A549 (cell line): ENCODE measurements at regions not wholly inside any gene's neighbourhood (a gene's known extent, or its start where the extent isn't known, plus 50 kb on each side); places are given as distances from the start of the nearest gene placed in this dataset.

Source experiments
- ATAC-seq, 2 experiments: fragments of 200-7000 bp in 1 of 2; fragments of >200 bp in 1 of 2; cut with Nextera tagmentation in 1 of 2; cut with Tn5 transposase in 1 of 2; 3 replicates each; pipeline versions ENCODE4 v1.8.0 to v1.9.1; 2018 to 2020; ENCODE audit warnings: mild to moderate bottlenecking in 1 of 2, moderate library complexity in 1 of 2
- CTCF ChIA-PET: fragments of 300-600 bp; sonication (Branson Sonifier 250); formaldehyde crosslinking; extraction: SDS; loops from one replicate; lab custom pipeline; 2021; ENCODE audit warnings: antibody characterized with exemption, inconsistent platforms; lab: Yijun Ruan, JAX
- POLR2A ChIA-PET: fragments of 350-600 bp; formaldehyde crosslinking; extraction: SDS; loops from one replicate; lab custom pipeline; 2021; ENCODE audit warnings: antibody characterized with exemption, inconsistent platforms; lab: Yijun Ruan, JAX
- DNase-seq, 2 experiments: peaks; one replicate each; pipeline versions ENCODE4 v3.0.0 to v3.0.0-alpha.2; 2011 to 2016; ENCODE audit warnings: low read depth in 1 of 2, low spot score in 1 of 2
- FAIRE-seq: peaks from 2 replicates; lab custom pipeline; 2011; peaks lifted over from hg19 to GRCh38; lab: Jason Lieb, UNC
- H3K27ac ChIP-seq, 2 experiments: fragments of >200 bp; sonication (Bioruptor Twin); formaldehyde crosslinking; 3 replicates each; pipeline ENCODE4 v1.5.1; 2016 to 2017
- H3K4me1 ChIP-seq: fragments of >200 bp; sonication (Bioruptor Twin); formaldehyde crosslinking; 3 replicates; pipeline ENCODE4 v1.6.1; 2016
- H3K4me2 ChIP-seq: fragments of >200 bp; sonication (Bioruptor Twin); formaldehyde crosslinking; 3 replicates; pipeline ENCODE4 v1.6.1; 2016
- H3K4me3 ChIP-seq: fragments of >200 bp; sonication (Bioruptor Twin); formaldehyde crosslinking; 3 replicates; pipeline ENCODE4 v1.5.1; 2016
- H3K9me3 ChIP-seq: fragments of >200 bp; sonication (Bioruptor Twin); formaldehyde crosslinking; 3 replicates; pipeline ENCODE4 v1.6.1; 2016
- ATOH8 ChIP-seq: fragments of 250-450 bp; sonication (Bioruptor Pico); IDR thresholded peaks from 2 replicates; pipeline ENCODE4 v1.5.0; 2020; ENCODE audit warnings: low read depth, mild to moderate bottlenecking, moderate library complexity
- CHD4 ChIP-seq: fragments of 200-600 bp; sonication (generic); IDR thresholded peaks from 2 replicates; pipeline ENCODE4 v1.6.1; 2016; ENCODE audit warnings: antibody characterized with exemption, mild to moderate bottlenecking, borderline replicate concordance
- E2F6 ChIP-seq: IDR thresholded peaks from 2 replicates; pipeline ENCODE4 v1.6.1; 2012; ENCODE audit warnings: low read depth, borderline replicate concordance
- FOSB ChIP-seq: fragments of 250-450 bp; sonication (Bioruptor Pico); IDR thresholded peaks from 2 replicates; pipeline ENCODE4 v1.5.0; 2020; ENCODE audit warnings: mild to moderate bottlenecking, moderate library complexity
- GATA3 ChIP-seq: IDR thresholded peaks from 2 replicates; pipeline ENCODE4 v1.6.1; 2012; ENCODE audit warnings: borderline replicate concordance
- HEYL ChIP-seq: fragments of 250-450 bp; sonication (Bioruptor Pico); IDR thresholded peaks from 2 replicates; pipeline ENCODE4 v1.8.0; 2021; ENCODE audit warnings: mild to moderate bottlenecking, moderate library complexity
- HOXB5 ChIP-seq: fragments of 250-450 bp; sonication (Bioruptor Pico); IDR thresholded peaks from 2 replicates; pipeline ENCODE4 v1.5.0; 2020; ENCODE audit warnings: mild to moderate bottlenecking, moderate library complexity
- KDM1A ChIP-seq: fragments of 200-600 bp; sonication (generic); IDR thresholded peaks from 2 replicates; pipeline ENCODE4 v1.6.1; 2016; ENCODE audit warnings: low read depth, mild to moderate bottlenecking
- KDM5A ChIP-seq: fragments of 200-600 bp; sonication (generic); IDR thresholded peaks from 2 replicates; pipeline ENCODE4 v1.6.1; 2016; ENCODE audit warnings: antibody characterized with exemption, mild to moderate bottlenecking
- MAFK ChIP-seq: fragments of 450-650 bp; IDR thresholded peaks from 2 replicates; pipeline ENCODE4 v1.6.1; 2014; ENCODE audit not compliant: partially characterized antibody
- MAZ ChIP-seq: fragments of 150-350 bp; IDR thresholded peaks from 2 replicates; pipeline ENCODE4 v1.6.1; 2014; ENCODE audit warnings: antibody characterized with exemption, low read depth, low read length, borderline replicate concordance
- RAD21 ChIP-seq, 2 experiments: fragments of >200 bp in 1 of 2; sonication (Bioruptor Twin) in 1 of 2; formaldehyde crosslinking in 1 of 2; IDR thresholded peaks in 1 of 2; conservative IDR thresholded peaks in 1 of 2; 2 replicates in 1 of 2; 3 replicates in 1 of 2; pipeline ENCODE4 v1.6.1; 2012 to 2018; ENCODE audit warnings: inconsistent platforms in 1 of 2
- RCOR1 ChIP-seq: fragments of 150-350 bp; IDR thresholded peaks from 2 replicates; pipeline ENCODE4 v1.6.1; 2014; ENCODE audit warnings: antibody characterized with exemption, low read length, low read depth
- ZC3H11A ChIP-seq: fragments of 450-650 bp; IDR thresholded peaks from 2 replicates; pipeline ENCODE4 v1.6.1; 2014; ENCODE audit warnings: antibody characterized with exemption, mild to moderate bottlenecking
- WGBS: methylation state at CpG from one replicate; pipeline ENCODE4 v1.1.6; 2017; ENCODE audit errors: missing lambda C conversion rate; 5-methylcytosine and 5-hydroxymethylcytosine counted together
- TF ChIP-seq, protein P1 (sequence below): fragments of >200 bp; sonication (Bioruptor Twin); formaldehyde crosslinking; IDR thresholded peaks from 3 replicates; pipeline ENCODE4 v1.5.1; 2016
- TF ChIP-seq, protein P2 (sequence below): fragments of >200 bp; sonication (Bioruptor Twin); formaldehyde crosslinking; IDR thresholded peaks from 2 replicates; pipeline ENCODE4 v1.6.1; 2016

GRCh38 chr6:8879334-8879733 lies 444.0 kb upstream of the SLC35B3 start:
- no peak overlapping the region for H3K4me3 ChIP-seq

DNA sequence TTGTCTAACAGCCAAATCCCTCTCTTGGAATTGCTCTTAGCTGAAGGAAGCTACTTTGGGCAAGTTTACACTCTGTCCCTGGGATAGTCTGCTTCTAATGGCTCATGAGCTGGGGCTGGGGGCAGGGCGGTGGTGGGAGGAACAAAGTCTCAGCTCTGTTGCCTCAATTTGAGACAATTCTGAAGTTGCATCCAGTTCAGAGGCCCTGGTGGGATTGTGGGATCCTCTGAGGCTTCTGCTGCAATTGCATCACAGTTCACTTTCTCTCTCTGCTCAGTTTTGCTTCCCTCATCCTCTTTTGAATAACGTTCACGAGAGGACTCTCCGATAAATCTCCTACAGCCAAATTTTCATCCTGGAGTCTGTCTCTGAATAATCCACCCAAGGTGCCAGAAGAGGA lies 440.6 kb upstream of the SLC35B3 start:
- ATAC-seq, result no peak
- Histone ChIP-seq H3K4me3 (no peak overlapping the region), H3K27ac (no peak overlapping the region), H3K4me1 (no peaks in the 10 kb centered on the region), H3K9me3 (no peaks in the 10 kb centered on the region), H3K4me2 (no peak overlapping the region)
- DNase-seq, result no peak
- ChIA-PET CTCF (no interaction called here), POLR2A (no interaction called here)
- WGBS, result 31% methylated on average over 4 of the region's 4 CpGs
- FAIRE-seq, result no peak
- TF ChIP-seq MAZ (no peak), E2F6 (no peak), ZC3H11A (no peak), GATA3 (no peak)
- TF ChIP-seq, protein P1, sequence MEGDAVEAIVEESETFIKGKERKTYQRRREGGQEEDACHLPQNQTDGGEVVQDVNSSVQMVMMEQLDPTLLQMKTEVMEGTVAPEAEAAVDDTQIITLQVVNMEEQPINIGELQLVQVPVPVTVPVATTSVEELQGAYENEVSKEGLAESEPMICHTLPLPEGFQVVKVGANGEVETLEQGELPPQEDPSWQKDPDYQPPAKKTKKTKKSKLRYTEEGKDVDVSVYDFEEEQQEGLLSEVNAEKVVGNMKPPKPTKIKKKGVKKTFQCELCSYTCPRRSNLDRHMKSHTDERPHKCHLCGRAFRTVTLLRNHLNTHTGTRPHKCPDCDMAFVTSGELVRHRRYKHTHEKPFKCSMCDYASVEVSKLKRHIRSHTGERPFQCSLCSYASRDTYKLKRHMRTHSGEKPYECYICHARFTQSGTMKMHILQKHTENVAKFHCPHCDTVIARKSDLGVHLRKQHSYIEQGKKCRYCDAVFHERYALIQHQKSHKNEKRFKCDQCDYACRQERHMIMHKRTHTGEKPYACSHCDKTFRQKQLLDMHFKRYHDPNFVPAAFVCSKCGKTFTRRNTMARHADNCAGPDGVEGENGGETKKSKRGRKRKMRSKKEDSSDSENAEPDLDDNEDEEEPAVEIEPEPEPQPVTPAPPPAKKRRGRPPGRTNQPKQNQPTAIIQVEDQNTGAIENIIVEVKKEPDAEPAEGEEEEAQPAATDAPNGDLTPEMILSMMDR, result no peak

More at GRCh38 chr6:8879334-8879733, 444.0 kb upstream of the SLC35B3 start:
- no peak for ATAC-seq
- no peaks in the 10 kb centered on the region for H3K4me1 ChIP-seq
- H3K9me3 ChIP-seq, result no peaks in the 10 kb centered on the region
- ChIA-PET CTCF (no interaction called here), POLR2A (no interaction called here)
- DNase-seq, result no peak
- no peak overlapping the region for H3K4me2 ChIP-seq
- FAIRE-seq, result no peak
- WGBS, result 62% methylated on average over 1 of the region's 1 CpG
- TF ChIP-seq GATA3, result no peak
- no peak for TF ChIP-seq CHD4
- TF ChIP-seq, protein P2, sequence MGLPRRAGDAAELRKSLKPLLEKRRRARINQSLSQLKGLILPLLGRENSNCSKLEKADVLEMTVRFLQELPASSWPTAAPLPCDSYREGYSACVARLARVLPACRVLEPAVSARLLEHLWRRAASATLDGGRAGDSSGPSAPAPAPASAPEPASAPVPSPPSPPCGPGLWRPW, result no peak
- H3K27ac ChIP-seq, result no peak overlapping the region

- 63% methylated on average over 3 of the region's 3 CpGs for WGBS
- DNase-seq, result no peak
- no peak overlapping the region for H3K27ac ChIP-seq
- FAIRE-seq, result no peak
- TF ChIP-seq FOSB (CRISPR knock-in tag) (no peak), HEYL (CRISPR knock-in tag) (no peak), HOXB5 (no peak), ATOH8 (CRISPR knock-in tag) (no peak), RCOR1 (no peak), MAFK (no peak), KDM5A (no peak), E2F6 (no peak), RAD21 (conservative IDR thresholded peaks at IDR 0.05 in 1 of 2, IDR thresholded peaks at IDR 0.05 in 1 of 2) (no peak), KDM1A (no peak)
- TF ChIP-seq, protein P1, result no peak
- POLR2A ChIA-PET, result no interaction called here
- no peaks in the 10 kb centered on the region for H3K4me1 ChIP-seq
- CTCF ChIA-PET, result no interaction called here
- ATAC-seq, result no peak
- no peaks in the 10 kb centered on the region for H3K9me3 ChIP-seq
- no peak overlapping the region for H3K4me3 ChIP-seq
- H3K4me2 ChIP-seq, result no peak overlapping the region
Measured at GRCh38 chr6:8872589-8872988, 437.2 kb upstream of the SLC35B3 start.
